ENCODE measurements at regions not wholly inside any gene's neighbourhood (a gene's known extent, or its start where the extent isn't known, plus 50 kb on each side); places are given as distances from the start of the nearest gene placed in this dataset.

DNA sequence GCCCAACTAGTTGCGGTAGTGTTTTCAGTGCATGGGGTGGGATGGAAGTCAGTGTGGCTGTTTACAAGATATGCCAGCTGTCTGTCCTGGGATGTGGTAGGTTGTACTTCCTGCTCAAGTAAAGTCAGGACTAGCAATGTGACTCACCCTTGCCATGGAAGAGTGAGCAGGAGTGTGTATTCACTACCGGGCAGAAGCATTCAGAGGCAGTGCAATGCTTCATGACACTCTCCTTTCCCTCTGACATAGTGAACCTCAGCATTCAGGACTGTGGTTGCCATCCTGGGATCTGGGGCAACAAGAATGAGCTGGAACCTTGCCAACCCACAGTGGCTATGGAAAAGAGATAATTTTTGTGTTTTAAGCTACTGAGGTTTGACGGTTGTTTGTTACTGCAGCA is 68.9 kb downstream of the BOD1 start:
- TF ChIP-seq ATF3 (CRISPR knock-in tag; conservative IDR thresholded peaks at IDR 0.05), result no peak
- TF ChIP-seq, protein P1, sequence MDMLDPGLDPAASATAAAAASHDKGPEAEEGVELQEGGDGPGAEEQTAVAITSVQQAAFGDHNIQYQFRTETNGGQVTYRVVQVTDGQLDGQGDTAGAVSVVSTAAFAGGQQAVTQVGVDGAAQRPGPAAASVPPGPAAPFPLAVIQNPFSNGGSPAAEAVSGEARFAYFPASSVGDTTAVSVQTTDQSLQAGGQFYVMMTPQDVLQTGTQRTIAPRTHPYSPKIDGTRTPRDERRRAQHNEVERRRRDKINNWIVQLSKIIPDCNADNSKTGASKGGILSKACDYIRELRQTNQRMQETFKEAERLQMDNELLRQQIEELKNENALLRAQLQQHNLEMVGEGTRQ (CRISPR knock-in tag; IDR thresholded peaks at IDR 0.05), result no peak
- TF ChIP-seq, protein P2, sequence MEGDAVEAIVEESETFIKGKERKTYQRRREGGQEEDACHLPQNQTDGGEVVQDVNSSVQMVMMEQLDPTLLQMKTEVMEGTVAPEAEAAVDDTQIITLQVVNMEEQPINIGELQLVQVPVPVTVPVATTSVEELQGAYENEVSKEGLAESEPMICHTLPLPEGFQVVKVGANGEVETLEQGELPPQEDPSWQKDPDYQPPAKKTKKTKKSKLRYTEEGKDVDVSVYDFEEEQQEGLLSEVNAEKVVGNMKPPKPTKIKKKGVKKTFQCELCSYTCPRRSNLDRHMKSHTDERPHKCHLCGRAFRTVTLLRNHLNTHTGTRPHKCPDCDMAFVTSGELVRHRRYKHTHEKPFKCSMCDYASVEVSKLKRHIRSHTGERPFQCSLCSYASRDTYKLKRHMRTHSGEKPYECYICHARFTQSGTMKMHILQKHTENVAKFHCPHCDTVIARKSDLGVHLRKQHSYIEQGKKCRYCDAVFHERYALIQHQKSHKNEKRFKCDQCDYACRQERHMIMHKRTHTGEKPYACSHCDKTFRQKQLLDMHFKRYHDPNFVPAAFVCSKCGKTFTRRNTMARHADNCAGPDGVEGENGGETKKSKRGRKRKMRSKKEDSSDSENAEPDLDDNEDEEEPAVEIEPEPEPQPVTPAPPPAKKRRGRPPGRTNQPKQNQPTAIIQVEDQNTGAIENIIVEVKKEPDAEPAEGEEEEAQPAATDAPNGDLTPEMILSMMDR (IDR thresholded peaks at IDR 0.05), result no peak
- TF ChIP-seq ZNF396 (CRISPR knock-in tag; IDR thresholded peaks at IDR 0.05; ENCODE audit: borderline replicate concordance), result no peak
- no peak for TF ChIP-seq NR2C2 (CRISPR knock-in tag; IDR thresholded peaks at IDR 0.05)
- TF ChIP-seq SP1 (CRISPR knock-in tag; conservative IDR thresholded peaks at IDR 0.05), result no peak
- no peak for TF ChIP-seq ZNF423 (CRISPR knock-in tag; IDR thresholded peaks at IDR 0.05)
- TF ChIP-seq CBFB (CRISPR knock-in tag; IDR thresholded peaks at IDR 0.05; ENCODE audit: low read depth), result no peak
- no peak for TF ChIP-seq NFE2L1 (CRISPR knock-in tag; IDR thresholded peaks at IDR 0.05)
- TF ChIP-seq NR3C1 (CRISPR knock-in tag; conservative IDR thresholded peaks at IDR 0.05; ENCODE audit: low read depth), result no peak
- TF ChIP-seq ZNF138 (CRISPR knock-in tag; conservative IDR thresholded peaks at IDR 0.05), result no peak
- TF ChIP-seq, protein P3, sequence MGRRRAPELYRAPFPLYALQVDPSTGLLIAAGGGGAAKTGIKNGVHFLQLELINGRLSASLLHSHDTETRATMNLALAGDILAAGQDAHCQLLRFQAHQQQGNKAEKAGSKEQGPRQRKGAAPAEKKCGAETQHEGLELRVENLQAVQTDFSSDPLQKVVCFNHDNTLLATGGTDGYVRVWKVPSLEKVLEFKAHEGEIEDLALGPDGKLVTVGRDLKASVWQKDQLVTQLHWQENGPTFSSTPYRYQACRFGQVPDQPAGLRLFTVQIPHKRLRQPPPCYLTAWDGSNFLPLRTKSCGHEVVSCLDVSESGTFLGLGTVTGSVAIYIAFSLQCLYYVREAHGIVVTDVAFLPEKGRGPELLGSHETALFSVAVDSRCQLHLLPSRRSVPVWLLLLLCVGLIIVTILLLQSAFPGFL (CRISPR knock-in tag; IDR thresholded peaks at IDR 0.05; ENCODE audit: borderline replicate concordance), result no peak
- no peak for TF ChIP-seq NFYB (CRISPR knock-in tag; conservative IDR thresholded peaks at IDR 0.05; ENCODE audit: low read depth)
- TF ChIP-seq ZNF263 (CRISPR knock-in tag; IDR thresholded peaks at IDR 0.05; ENCODE audit: low read depth), result no peak

Measured in WTC11 (cell line).